Endodermal cell (in vitro differentiated cells): ENCODE measurements at regions not wholly inside any gene's neighbourhood (a gene's known extent, or its start where the extent isn't known, plus 50 kb on each side); places are given as distances from the start of the nearest gene placed in this dataset.

ENCODE experiments used
- DNase-seq: peaks from one replicate; pipeline ENCODE4 v3.0.0-alpha.2; 2017
- H3K27ac ChIP-seq: 2 replicates; pipeline ENCODE4 v1.5.1; 2013; ENCODE audit warnings: mild to moderate bottlenecking, low read depth, low read length, moderate library complexity
- H3K27me3 ChIP-seq: 2 replicates; pipeline ENCODE4 v1.6.1; 2013; ENCODE audit warnings: mild to moderate bottlenecking, low read length, moderate library complexity; ENCODE audit not compliant: insufficient read depth, control insufficient read depth, poor library complexity, severe bottlenecking
- H3K36me3 ChIP-seq: 2 replicates; pipeline ENCODE4 v1.7.0; 2013; ENCODE audit warnings: mild to moderate bottlenecking, low read length, moderate library complexity; ENCODE audit not compliant: control insufficient read depth, insufficient read depth
- H3K4me1 ChIP-seq: one replicate; pipeline ENCODE4 v1.7.0; 2013; ENCODE audit warnings: low read length; ENCODE audit not compliant: control insufficient read depth, insufficient read depth
- H3K4me3 ChIP-seq: 2 replicates; pipeline ENCODE4 v1.5.1; 2013; ENCODE audit warnings: mild to moderate bottlenecking, low read length, moderate library complexity
- H3K9ac ChIP-seq: 2 replicates; pipeline ENCODE4 v1.6.1; 2013; ENCODE audit warnings: mild to moderate bottlenecking, low read length, moderate library complexity; ENCODE audit not compliant: poor library complexity, severe bottlenecking; ENCODE audit errors: extremely low read depth
- H3K9me3 ChIP-seq: 2 replicates; pipeline ENCODE4 v1.6.1; 2013; ENCODE audit warnings: mild to moderate bottlenecking, low read length, moderate library complexity; ENCODE audit not compliant: control insufficient read depth
- H3K27ac Mint-ChIP-seq: 2 replicates; pipeline ENCODE4 v1.8.0; 2020; ENCODE audit warnings: mixed read lengths
- H3K27me3 Mint-ChIP-seq: 2 replicates; pipeline ENCODE4 v1.8.0; 2021; ENCODE audit warnings: mild to moderate bottlenecking, mixed read lengths; ENCODE audit not compliant: insufficient read depth
- H3K36me3 Mint-ChIP-seq: 2 replicates; pipeline ENCODE4 v1.8.0; 2020; ENCODE audit warnings: low read depth, mixed read lengths
- H3K4me1 Mint-ChIP-seq: 2 replicates; pipeline ENCODE4 v1.8.0; 2020; ENCODE audit warnings: mixed read lengths
- H3K4me3 Mint-ChIP-seq: 2 replicates; pipeline ENCODE4 v1.8.0; 2020; ENCODE audit warnings: mild to moderate bottlenecking, moderate library complexity, mixed read lengths
- H3K9me3 Mint-ChIP-seq: 2 replicates; pipeline ENCODE4 v1.8.0; 2020; ENCODE audit warnings: mild to moderate bottlenecking, mixed read lengths
- CTCF ChIP-seq: fragments of 200-600 bp; sonication (generic); conservative IDR thresholded peaks from 2 replicates; pipeline ENCODE4 v1.5.0; 2021; ENCODE audit warnings: antibody characterized with exemption, mild to moderate bottlenecking
- WGBS, 2 experiments: methylation state at CpG; one replicate each; pipeline versions ENCODE4 v1.1.5 to v1.1.7; 2013; ENCODE audit warnings: missing lambda C conversion rate in 2 of 2, mixed read lengths in 1 of 2; ENCODE audit not compliant: insufficient coverage in 1 of 2, insufficient read length in 1 of 2; 5-methylcytosine and 5-hydroxymethylcytosine counted together

- Histone ChIP-seq H3K4me3 (no peak overlapping the region), H3K9me3 (no peaks in the 10 kb centered on the region), H3K27ac (no peak overlapping the region), H3K27me3 (no peaks in the 10 kb centered on the region), H3K4me1 (no peaks in the 10 kb centered on the region), H3K9ac (no peak overlapping the region), H3K36me3 (no peaks in the 10 kb centered on the region)
- no peak overlapping the region for H3K27ac Mint-ChIP-seq
- no peaks in the 10 kb centered on the region for H3K9me3 Mint-ChIP-seq
- H3K4me1 Mint-ChIP-seq: no peaks in the 10 kb centered on the region
- H3K36me3 Mint-ChIP-seq: no peaks in the 10 kb centered on the region
- no peaks in the 10 kb centered on the region for H3K27me3 Mint-ChIP-seq
- no peak overlapping the region for H3K4me3 Mint-ChIP-seq
- no peak for TF ChIP-seq CTCF
- WGBS, 2 experiments: 92 to 96% methylated on average over 9 to 12 of the region's 12 CpGs
- no peak for DNase-seq
Measured at GRCh38 chr2:226531061-226531810, 268.4 kb downstream of the IRS1 start.

- TF ChIP-seq CTCF: no peak
- H3K4me1 Mint-ChIP-seq: no peaks in the 10 kb centered on the region
- H3K36me3 Mint-ChIP-seq: no peaks in the 10 kb centered on the region
- Histone ChIP-seq H3K9ac (no peak overlapping the region), H3K27ac (no peak overlapping the region), H3K27me3 (no peaks in the 10 kb centered on the region), H3K4me1 (no peaks in the 10 kb centered on the region), H3K36me3 (no peaks in the 10 kb centered on the region), H3K4me3 (no peak overlapping the region), H3K9me3 (no peaks in the 10 kb centered on the region)
- H3K9me3 Mint-ChIP-seq: no peaks in the 10 kb centered on the region
- no peak overlapping the region for H3K4me3 Mint-ChIP-seq
- no peak overlapping the region for H3K27ac Mint-ChIP-seq
- H3K27me3 Mint-ChIP-seq: no peaks in the 10 kb centered on the region
- 88 to 94% methylated on average over 2 of the region's 2 CpGs for WGBS, 2 experiments
- no peak for DNase-seq
Measured at GRCh38 chr2:226529556-226529955, 270.1 kb downstream of the IRS1 start.

DNA sequence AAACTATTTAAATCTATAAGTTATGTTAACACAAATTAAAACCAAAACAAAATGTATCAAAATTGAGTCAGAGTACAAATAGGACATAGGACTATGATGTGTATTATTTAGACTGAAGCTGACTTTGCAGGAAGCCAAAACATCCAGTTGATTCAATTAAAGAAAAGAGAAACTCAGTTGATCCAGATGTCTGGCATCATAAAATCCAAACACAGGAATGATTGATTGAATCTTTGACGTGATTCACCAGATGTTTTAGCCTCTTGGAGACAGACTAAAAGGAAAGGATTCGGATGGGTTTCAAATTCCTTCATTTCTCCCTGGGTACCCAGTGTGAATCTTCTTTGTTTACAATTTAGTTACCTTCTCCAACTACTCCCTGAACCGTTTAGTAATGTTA lies 272.9 kb downstream of the IRS1 start:
- Histone ChIP-seq H3K9ac (no peak overlapping the region), H3K36me3 (no peaks in the 10 kb centered on the region)
- 69 to 82% methylated on average over 3 of the region's 3 CpGs for WGBS, 2 experiments

More for the DNA sequence above, 272.9 kb downstream of the IRS1 start:
- TF ChIP-seq CTCF: no peak
- Mint-ChIP-seq H3K9me3 (no peaks in the 10 kb centered on the region), H3K27me3 (no peaks in the 10 kb centered on the region), H3K36me3 (no peaks in the 10 kb centered on the region), H3K27ac (no peak overlapping the region), H3K4me3 (no peak overlapping the region), H3K4me1 (no peaks in the 10 kb centered on the region)
- DNase-seq: no peak
- no peak overlapping the region for H3K27ac ChIP-seq
- no peak overlapping the region for H3K4me3 ChIP-seq
- no peaks in the 10 kb centered on the region for H3K4me1 ChIP-seq
- no peaks in the 10 kb centered on the region for H3K9me3 ChIP-seq
- no peaks in the 10 kb centered on the region for H3K27me3 ChIP-seq
